HG02870 (cell line): ENCODE measurements at regions not wholly inside any gene's neighbourhood (a gene's known extent, or its start where the extent isn't known, plus 50 kb on each side); places are given as distances from the start of the nearest gene placed in this dataset.

Experiments
- ATAC-seq: cut with Tn5 transposase; IDR thresholded peaks from one replicate; pipeline ENCODE4 v1.9.1; 2021; ENCODE audit warnings: mild to moderate bottlenecking, moderate library complexity; ENCODE audit not compliant: unreplicated experiment

DNA sequence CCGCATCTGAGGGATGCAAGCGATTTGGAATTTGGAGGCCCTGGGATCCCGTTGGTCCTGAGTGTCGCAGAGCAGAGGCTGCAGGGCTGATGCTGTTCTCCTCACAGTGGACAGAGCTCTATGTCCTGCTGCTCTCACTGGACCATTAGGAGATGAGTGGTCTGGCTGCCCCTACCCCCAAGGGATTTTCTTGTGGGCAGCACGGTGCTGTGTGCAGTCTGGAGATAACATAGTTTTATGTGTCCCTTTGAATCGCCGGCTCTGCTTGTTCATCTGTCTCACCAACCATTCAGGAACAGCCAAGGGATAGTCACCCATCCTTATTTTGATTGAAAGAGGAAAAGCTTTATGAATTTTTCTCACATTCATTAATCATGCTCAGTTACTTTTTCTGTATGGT, 49.9 kb downstream of the CHRM3 start:
- no peak for ATAC-seq

- no peak for ATAC-seq
Measured at GRCh38 chr1:239437822-239438221, 51.5 kb downstream of the CHRM3 start.

GRCh38 chr1:239438891-239439290, 52.5 kb downstream of the CHRM3 start:
- no peak for ATAC-seq

- no peak for ATAC-seq
Measured at GRCh38 chr1:239443361-239443760, 57.0 kb downstream of the CHRM3 start.

DNA sequence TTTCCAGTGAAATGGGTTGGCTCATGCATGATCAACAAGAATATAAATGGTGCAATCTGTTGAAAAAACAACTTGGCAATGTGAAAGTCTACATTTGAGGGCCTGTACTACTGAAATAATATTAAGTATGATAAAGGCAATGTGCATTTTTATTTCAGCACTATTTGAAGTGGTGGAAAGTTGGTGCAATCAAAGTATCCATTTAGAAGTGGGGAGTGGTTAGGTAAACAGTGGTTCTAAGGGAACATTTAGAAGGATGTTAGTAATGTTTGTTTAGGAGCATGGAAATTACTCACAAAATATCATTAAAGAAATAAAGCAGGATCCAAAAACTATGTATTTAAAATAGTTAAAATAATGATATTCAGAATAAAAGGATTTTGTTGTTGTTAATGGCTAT, 60.2 kb downstream of the CHRM3 start:
- ATAC-seq, result no peak

DNA sequence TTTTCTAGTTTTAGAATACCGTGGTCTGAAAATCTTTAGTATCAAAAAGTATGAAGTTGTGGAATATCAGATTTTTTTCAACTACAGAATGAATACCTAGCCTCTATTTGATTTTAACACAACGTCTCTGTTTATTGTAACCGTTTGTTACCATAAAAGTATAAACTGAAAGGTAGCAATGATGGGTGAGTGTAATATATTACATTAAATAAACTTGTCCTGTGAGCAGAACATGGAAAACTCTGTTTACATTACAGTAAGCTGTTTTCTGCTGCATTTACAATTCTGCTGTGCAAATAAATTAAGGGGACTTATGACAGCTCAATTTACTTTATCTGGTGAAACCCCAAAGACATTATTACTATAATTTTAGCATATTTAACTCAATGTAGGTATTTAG, 62.5 kb downstream of the CHRM3 start:
- ATAC-seq, result no peak

DNA sequence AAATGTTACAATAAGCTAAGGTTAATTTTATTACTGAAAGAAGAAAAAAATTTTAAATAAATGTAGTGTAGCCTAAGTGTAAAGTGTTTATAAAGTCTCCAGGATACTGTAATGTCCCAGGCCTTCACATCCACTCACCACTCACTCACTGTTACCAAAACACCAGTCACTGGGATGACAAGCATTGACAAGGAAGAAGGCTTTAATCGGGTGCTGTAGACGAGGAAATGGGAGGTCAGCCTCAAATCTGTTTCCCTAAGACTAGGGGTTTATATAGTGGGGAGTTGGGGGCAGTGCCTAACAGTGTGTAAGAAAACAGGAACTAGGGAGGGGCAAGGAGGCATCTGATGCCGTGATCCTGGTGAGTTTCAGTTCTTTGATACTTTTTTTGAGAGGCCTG, 69.4 kb downstream of the CHRM3 start:
- ATAC-seq, result no peak

DNA sequence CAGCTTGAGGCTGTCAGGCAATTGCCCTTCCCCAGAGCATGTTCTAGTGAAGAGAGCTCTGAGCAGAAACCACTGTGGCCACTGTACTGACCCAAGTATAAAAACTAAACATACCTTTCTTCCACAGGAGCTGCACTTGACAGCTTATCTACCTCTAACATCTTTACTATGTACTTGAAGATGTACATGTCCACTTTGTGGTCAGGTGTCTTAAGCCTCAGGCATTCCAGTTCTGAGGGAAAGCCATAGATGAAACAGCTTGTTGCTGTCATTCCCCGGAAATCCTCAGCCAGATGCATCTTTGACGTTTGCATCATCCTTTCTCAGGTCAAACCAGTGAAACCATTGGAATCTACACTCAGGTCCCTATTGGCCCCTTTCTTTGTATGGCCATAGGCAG, 70.4 kb downstream of the CHRM3 start:
- ATAC-seq, result no peak

GRCh38 chr1:239457491-239458143, 71.2 kb downstream of the CHRM3 start:
- ATAC-seq, result no peak

GRCh38 chr1:239458144-239458500, 71.8 kb downstream of the CHRM3 start:
- ATAC-seq, result no peak

DNA sequence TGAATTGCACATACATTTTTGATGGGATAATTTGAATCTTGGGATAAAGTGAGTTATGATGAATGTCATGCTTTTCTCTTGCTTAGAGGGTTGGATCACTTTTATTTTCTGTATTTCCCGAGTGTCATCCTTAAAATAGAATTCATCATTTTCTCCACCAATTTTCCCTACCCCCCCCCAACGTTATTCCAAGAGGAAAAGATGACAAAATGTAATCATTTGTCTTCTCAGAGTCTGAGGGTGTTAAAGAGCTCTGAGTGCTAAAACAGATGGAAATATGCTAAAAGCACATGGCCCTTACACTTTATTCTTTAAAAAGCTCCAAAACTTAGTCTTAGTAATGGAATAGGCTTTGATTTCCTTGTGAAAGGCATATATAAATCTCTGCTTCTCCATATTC, 81.4 kb downstream of the CHRM3 start:
- no peak for ATAC-seq

DNA sequence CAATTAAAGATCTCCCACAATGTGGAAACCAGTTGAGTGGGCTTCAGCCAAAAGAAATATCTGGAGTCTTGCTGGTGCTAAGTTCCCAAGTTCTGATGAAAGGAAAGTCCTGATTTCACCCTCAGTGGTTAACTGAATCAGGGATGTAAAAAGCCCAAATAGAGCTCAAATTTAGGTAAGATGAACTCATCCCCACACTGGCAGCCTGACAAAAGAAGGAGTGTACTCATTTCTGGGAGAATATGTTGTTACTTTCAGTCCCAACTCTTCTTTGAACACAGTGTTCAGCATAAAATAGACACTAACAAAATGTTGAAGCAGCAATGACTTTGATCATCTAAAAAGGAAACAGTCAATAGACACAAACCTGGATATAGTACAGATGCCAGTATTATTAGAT, 91.7 kb downstream of the CHRM3 start:
- no peak for ATAC-seq

DNA sequence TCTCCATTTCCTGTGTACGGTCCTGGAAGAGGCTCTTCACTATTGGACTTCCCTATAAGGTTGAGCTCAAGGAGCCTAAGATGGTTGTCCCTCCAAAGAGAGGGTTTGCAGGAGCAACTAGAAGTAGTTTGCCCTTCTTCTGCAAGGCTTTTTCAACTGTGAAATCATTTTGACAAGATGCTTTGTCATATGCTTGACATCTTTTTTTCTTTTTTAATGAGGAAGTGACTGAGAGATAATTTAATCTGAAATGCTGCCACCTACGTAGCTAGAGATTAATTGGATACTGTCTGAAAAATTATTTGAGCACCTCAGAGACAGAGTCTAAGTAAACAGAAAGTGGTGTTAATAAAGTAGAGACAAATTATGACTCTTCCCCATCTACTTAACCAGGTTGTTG, 97.0 kb downstream of the CHRM3 start:
- ATAC-seq, result no peak

DNA sequence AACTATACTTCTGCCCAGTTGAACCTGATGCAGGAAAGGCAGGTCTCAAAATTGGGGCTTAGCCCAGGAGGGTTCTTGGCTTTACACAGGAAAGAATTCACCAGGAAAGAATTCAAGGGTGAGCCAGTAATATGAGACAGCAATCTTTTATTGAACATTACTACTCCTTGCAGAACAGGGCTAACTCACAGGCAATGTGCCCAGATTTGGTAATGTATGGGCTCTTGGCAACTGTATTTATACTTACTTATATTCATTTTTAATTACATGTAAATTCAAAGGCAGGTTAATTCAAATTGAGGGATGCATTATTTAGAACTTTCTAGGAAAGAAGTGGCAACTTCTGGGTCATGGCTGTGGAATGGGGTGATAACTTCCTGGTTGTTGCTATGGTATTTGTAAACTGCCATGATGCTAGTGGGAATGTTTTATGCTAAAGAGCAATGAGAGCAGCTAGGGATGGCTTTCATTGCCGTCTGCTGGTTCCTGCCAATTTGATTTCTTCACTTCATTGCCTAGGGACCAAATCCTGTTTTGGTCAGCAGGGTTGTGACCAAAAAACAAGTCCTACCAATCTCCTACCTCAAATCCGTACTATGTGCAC, 107.5 kb downstream of the CHRM3 start:
- ATAC-seq, result no peak

- no peak for ATAC-seq
Measured at GRCh38 chr1:239505094-239505493, 118.7 kb downstream of the CHRM3 start.

DNA sequence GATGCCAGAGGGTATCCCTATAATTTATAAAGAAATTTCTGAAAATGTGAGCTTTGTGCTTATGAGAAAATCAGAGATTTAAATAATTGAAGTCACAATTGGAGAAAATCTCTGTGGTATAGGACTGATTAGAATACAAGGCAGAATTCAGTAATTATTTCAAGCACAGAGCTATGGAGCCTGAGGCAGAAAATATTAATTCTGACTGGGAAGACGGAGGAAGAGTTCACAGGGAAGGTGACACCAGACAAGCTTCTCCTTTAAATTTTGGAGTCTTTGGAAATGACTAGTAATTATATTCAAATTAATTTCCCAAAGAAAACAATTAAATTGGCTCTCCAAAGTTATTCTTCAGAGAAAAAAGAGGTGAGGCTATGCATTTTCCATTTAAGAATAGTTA, 121.5 kb downstream of the CHRM3 start:
- ATAC-seq, result no peak

GRCh38 chr1:239511875-239512274, 125.5 kb downstream of the CHRM3 start:
- ATAC-seq, result no peak

DNA sequence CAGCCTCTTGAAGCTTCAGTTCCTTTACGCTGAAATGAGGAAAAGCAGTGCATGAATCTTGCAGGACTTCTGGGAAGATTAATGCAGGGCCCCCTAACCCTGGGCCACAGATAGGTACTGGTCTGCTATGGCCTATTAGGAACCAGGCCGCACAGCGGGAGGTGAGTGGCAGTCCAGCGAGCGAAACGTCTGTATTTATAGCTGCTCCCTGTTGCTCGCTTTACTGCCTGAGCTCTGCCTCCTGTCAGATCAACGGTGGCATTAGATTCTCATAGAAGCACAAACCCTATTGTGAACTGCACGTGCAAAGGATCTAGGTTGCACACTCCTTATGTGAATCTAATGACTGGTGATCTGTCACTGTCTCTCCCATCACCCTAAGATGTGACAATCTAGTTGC, 130.2 kb downstream of the CHRM3 start:
- no peak for ATAC-seq

- no peak for ATAC-seq
Measured at GRCh38 chr1:239526391-239526790, 140.0 kb downstream of the CHRM3 start.

DNA sequence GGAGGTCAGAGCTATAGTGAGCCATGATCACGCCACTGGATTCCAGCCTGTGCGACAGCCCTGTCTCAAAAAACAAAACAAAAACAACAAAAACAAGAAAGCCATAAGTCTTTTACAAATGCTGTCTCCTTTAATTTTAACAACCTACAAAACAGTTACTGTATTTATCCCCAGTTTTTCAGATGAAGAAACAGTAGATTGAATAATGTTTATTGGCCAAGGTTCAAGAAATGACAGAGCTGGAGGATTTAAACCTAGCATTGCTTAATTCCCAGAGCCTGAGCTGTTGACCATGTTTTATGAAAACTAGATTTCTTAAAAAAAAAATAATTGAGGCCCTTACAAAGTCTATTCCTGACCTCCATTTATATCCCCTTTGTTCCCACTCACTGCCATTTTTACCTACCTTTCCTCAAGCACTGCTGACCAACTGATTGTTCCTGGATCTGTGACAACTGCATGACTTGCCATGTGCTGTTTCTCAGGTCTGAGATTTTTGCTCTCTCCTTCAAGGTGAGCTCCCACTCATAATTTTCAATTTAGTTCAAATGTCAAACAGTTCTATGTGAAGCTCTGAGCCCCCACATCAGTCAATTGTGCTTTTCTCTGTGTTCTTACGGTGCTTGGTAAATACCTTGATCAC, 140.8 kb downstream of the CHRM3 start:
- no peak for ATAC-seq

DNA sequence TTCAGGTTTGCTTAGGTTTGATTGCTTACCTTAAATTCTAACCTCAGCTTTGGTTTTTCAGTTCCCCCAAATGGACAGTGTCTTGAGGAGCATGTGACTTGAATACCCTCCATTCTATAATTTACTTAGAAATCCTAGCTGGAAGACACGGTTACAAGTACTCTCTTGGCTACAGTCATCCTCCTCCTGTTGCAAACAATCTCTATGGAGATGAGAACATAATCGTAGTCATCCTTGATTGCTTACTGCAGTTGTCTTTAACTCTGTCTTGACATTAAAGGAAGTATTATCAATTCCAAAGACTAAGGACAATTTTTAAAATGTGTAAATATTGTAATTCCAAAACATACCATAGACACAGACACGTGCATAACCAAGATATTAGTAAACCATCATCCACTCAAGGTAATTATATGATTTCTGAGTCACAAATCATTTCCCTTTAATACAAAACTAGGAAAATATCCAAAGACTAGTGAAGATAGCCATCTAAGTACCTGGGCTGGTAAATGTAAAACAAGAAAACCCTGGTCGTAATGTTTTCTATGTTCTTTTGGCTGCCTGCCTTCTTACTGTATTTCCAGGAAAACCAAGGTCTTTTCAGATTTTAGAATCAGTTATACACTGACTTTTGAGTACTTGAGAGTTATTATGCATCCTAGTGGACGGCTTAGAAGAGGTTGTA, 149.9 kb downstream of the CHRM3 start:
- no peak for ATAC-seq

GRCh38 chr1:239537795-239538194, 151.4 kb downstream of the CHRM3 start:
- ATAC-seq, result no peak
